HEK293 (cell line): ENCODE measurements at regions not wholly inside any gene's neighbourhood (a gene's known extent, or its start where the extent isn't known, plus 50 kb on each side); places are given as distances from the start of the nearest gene placed in this dataset.
"Not testable (repeated sequence)": the region's sequence is repeated elsewhere in the genome, so short reads cannot be mapped to it uniquely, and the experiment has no call there.

Experiments
- CTCF ChIA-PET: fragments of 350-600 bp; formaldehyde crosslinking; extraction: SDS; loops from one replicate; lab custom pipeline; 2021; ENCODE audit warnings: antibody characterized with exemption; lab: Yijun Ruan, JAX
- POLR2A ChIA-PET: fragments of 300-600 bp; formaldehyde crosslinking; extraction: SDS; loops from one replicate; lab custom pipeline; 2020; ENCODE audit warnings: antibody characterized with exemption, inconsistent platforms; lab: Yijun Ruan, JAX
- H3K27ac ChIP-seq: fragments of 200-500 bp; sonication (Bioruptor generic); 2 replicates; pipeline ENCODE4 v1.5.1; 2014; ENCODE audit warnings: low read depth, low read length, control low read depth, inconsistent platforms; ENCODE audit errors: extremely low read depth
- H3K36me3 ChIP-seq, 2 experiments: fragments of 200-500 bp in 1 of 2; sonication (Bioruptor generic) in 1 of 2; 1 replicate in 1 of 2; 2 replicates in 1 of 2; pipeline ENCODE4 v1.5.1; 2014 to 2017; ENCODE audit warnings: inconsistent platforms in 2 of 2, low read length in 2 of 2; ENCODE audit not compliant: control insufficient read depth in 2 of 2, insufficient read depth in 1 of 2
- H3K4me1 ChIP-seq: fragments of 200-500 bp; sonication (Bioruptor generic); 2 replicates; pipeline ENCODE4 v1.5.1; 2014; ENCODE audit warnings: mild to moderate bottlenecking, low read length, inconsistent platforms; ENCODE audit not compliant: control insufficient read depth, insufficient read depth
- H3K4me3 ChIP-seq: 2 replicates; pipeline ENCODE4 v1.5.1; 2011; ENCODE audit warnings: low read depth, mild to moderate bottlenecking, control low read depth, low read length, moderate library complexity
- H3K9me3 ChIP-seq: fragments of 200-500 bp; sonication (Bioruptor generic); 2 replicates; pipeline ENCODE4 v1.5.1; 2014; ENCODE audit warnings: low read depth, low read length, inconsistent platforms; ENCODE audit not compliant: control insufficient read depth, insufficient read depth
- REST ChIP-seq: fragments of 450-650 bp; formaldehyde crosslinking; IDR thresholded peaks from 2 replicates; pipeline ENCODE4 v1.5.1; 2016; ENCODE audit warnings: missing biosample characterization, missing genetic modification characterization
- SCRT1 ChIP-seq: fragments of 450-650 bp; formaldehyde crosslinking; IDR thresholded peaks from 2 replicates; pipeline ENCODE4 v1.5.1; 2016; ENCODE audit warnings: missing biosample characterization, missing genetic modification characterization, borderline replicate concordance
- ZBTB1 ChIP-seq: fragments of 450-650 bp; formaldehyde crosslinking; IDR thresholded peaks from 2 replicates; pipeline ENCODE4 v1.5.1; 2016; ENCODE audit warnings: missing biosample characterization, missing genetic modification characterization
- ZBTB21 ChIP-seq: fragments of 450-650 bp; formaldehyde crosslinking; IDR thresholded peaks from 2 replicates; pipeline ENCODE4 v1.5.1; 2017; ENCODE audit warnings: missing biosample characterization, missing genetic modification characterization
- ZBTB8A ChIP-seq: fragments of 450-650 bp; formaldehyde crosslinking; IDR thresholded peaks from 2 replicates; pipeline ENCODE4 v1.5.1; 2016; ENCODE audit warnings: missing biosample characterization, missing genetic modification characterization
- ZFP37 ChIP-seq: fragments of 450-650 bp; formaldehyde crosslinking; IDR thresholded peaks from 2 replicates; pipeline ENCODE4 v1.5.1; 2016; ENCODE audit warnings: missing biosample characterization, missing genetic modification characterization
- ZNF16 ChIP-seq: fragments of 450-650 bp; formaldehyde crosslinking; IDR thresholded peaks from 2 replicates; pipeline ENCODE4 v1.5.1; 2016; ENCODE audit warnings: low read depth, missing biosample characterization, missing genetic modification characterization
- ZNF248 ChIP-seq: fragments of 450-650 bp; formaldehyde crosslinking; IDR thresholded peaks from 2 replicates; pipeline ENCODE4 v1.5.1; 2017; ENCODE audit warnings: missing biosample characterization, missing genetic modification characterization
- ZNF292 ChIP-seq: fragments of 450-650 bp; formaldehyde crosslinking; IDR thresholded peaks from 2 replicates; pipeline ENCODE4 v1.5.1; 2016; ENCODE audit warnings: low read depth, missing biosample characterization, missing genetic modification characterization, borderline replicate concordance
- ZNF501 ChIP-seq: fragments of 450-650 bp; formaldehyde crosslinking; IDR thresholded peaks from 2 replicates; pipeline ENCODE4 v1.5.1; 2016; ENCODE audit warnings: missing biosample characterization, missing genetic modification characterization
- ZNF549 ChIP-seq: fragments of 450-650 bp; IDR thresholded peaks from 2 replicates; pipeline ENCODE4 v1.5.1; 2018; ENCODE audit warnings: missing biosample characterization, missing genetic modification characterization, mild to moderate bottlenecking, inconsistent platforms, moderate library complexity
- ZNF555 ChIP-seq: fragments of 450-650 bp; formaldehyde crosslinking; conservative IDR thresholded peaks from 2 replicates; pipeline ENCODE4 v1.5.1; 2017; ENCODE audit warnings: missing biosample characterization, mild to moderate bottlenecking, missing genetic modification characterization, inconsistent platforms
- ZNF600 ChIP-seq: fragments of 450-650 bp; formaldehyde crosslinking; IDR thresholded peaks from 2 replicates; pipeline ENCODE4 v1.5.1; 2016; ENCODE audit warnings: missing biosample characterization, missing genetic modification characterization
- ZNF621 ChIP-seq: fragments of 450-650 bp; formaldehyde crosslinking; IDR thresholded peaks from 2 replicates; pipeline ENCODE4 v1.5.1; 2017; ENCODE audit warnings: missing biosample characterization, missing genetic modification characterization
- ZNF660 ChIP-seq: fragments of 450-650 bp; IDR thresholded peaks from 2 replicates; pipeline ENCODE4 v1.5.1; 2018; ENCODE audit warnings: missing biosample characterization, mild to moderate bottlenecking, missing genetic modification characterization
- ZNF768 ChIP-seq: fragments of 450-650 bp; formaldehyde crosslinking; IDR thresholded peaks from 2 replicates; pipeline ENCODE4 v1.5.1; 2018; ENCODE audit warnings: missing biosample characterization, mild to moderate bottlenecking, missing genetic modification characterization
- ZNF785 ChIP-seq: fragments of 450-650 bp; formaldehyde crosslinking; IDR thresholded peaks from 2 replicates; pipeline ENCODE4 v1.5.1; 2016; ENCODE audit warnings: missing biosample characterization, missing genetic modification characterization
- TF ChIP-seq, protein P1 (sequence below): fragments of 450-650 bp; formaldehyde crosslinking; IDR thresholded peaks from 2 replicates; pipeline ENCODE4 v1.5.1; 2017; ENCODE audit warnings: missing biosample characterization, missing genetic modification characterization

DNA sequence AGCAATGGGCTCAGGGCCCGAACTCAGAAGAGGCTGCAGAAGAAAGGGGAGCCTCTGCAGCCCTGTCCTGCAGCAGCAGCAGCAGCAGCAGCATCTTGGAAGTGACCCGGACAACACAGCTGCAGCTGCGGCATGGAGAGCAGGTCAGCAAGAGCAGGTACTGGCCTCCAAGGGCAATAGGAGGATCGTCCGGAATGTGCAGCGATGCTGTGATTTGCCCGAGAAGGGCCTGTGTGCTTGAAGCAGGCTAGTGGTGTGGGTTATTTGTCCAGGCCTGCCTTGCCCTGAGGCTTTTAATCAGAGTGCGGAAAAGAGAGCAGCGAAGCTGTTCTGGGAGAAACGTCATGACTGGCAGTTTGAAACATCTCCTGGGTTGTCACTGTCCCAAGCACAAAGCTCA, 126.0 kb downstream of the F11 start (continued):
- TF ChIP-seq, protein P1, sequence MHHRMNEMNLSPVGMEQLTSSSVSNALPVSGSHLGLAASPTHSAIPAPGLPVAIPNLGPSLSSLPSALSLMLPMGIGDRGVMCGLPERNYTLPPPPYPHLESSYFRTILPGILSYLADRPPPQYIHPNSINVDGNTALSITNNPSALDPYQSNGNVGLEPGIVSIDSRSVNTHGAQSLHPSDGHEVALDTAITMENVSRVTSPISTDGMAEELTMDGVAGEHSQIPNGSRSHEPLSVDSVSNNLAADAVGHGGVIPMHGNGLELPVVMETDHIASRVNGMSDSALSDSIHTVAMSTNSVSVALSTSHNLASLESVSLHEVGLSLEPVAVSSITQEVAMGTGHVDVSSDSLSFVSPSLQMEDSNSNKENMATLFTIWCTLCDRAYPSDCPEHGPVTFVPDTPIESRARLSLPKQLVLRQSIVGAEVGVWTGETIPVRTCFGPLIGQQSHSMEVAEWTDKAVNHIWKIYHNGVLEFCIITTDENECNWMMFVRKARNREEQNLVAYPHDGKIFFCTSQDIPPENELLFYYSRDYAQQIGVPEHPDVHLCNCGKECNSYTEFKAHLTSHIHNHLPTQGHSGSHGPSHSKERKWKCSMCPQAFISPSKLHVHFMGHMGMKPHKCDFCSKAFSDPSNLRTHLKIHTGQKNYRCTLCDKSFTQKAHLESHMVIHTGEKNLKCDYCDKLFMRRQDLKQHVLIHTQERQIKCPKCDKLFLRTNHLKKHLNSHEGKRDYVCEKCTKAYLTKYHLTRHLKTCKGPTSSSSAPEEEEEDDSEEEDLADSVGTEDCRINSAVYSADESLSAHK (tag by site-specific recombination): no peak
- no peak for TF ChIP-seq ZNF16 (tag by site-specific recombination)
- TF ChIP-seq ZBTB21: no peak
- no peak for TF ChIP-seq ZFP37 (tag by site-specific recombination)
- TF ChIP-seq REST: no peak
- TF ChIP-seq ZBTB8A (tag by site-specific recombination): no peak
- TF ChIP-seq SCRT1: no peak

- H3K4me1 ChIP-seq, H3K9me3 ChIP-seq, CTCF ChIA-PET, H3K4me3 ChIP-seq, POLR2A ChIA-PET, H3K27ac ChIP-seq, H3K36me3 ChIP-seq: not testable (repeated sequence)
These were observed 118.3 kb downstream of the F11 start for GRCh38 chr4:186384328-186384727.

DNA sequence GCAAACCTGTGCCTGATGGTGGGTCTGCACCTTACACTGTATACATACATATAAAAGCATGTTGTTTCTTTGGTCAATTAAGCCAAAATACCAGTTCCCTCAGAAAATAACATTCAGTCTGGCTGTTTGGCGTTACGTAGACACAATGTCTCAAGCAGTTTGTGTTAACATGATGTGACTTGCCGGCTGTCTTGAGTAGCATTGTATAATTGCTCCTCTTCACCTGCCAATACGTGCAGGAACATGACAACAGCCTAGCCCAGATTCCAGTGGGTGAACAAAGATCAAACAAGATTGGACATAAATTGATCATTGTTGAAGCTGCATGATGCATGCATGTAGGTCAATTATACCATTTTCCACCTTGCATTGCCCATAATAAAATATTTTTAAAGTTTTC, 102.3 kb downstream of the F11 start:
- H3K4me1 ChIP-seq: no peaks in the 10 kb centered on the region
- no peaks in the 10 kb centered on the region for H3K9me3 ChIP-seq
- ChIA-PET POLR2A (no interaction called here), CTCF (no interaction called here)
- no peaks in the 10 kb centered on the region for H3K36me3 ChIP-seq
- no peak overlapping the region for H3K27ac ChIP-seq
- H3K4me3 ChIP-seq: no peak overlapping the region
- no peak for TF ChIP-seq ZNF660 (tag by site-specific recombination)
- no peak for TF ChIP-seq ZBTB1
- no peak for TF ChIP-seq ZNF555 (tag by site-specific recombination)
- no peak for TF ChIP-seq ZNF768 (tag by site-specific recombination)

GRCh38 chr4:186366326-186366725, 100.3 kb downstream of the F11 start:
- no peak overlapping the region for H3K27ac ChIP-seq
- ChIA-PET CTCF (no interaction called here), POLR2A (no interaction called here)
- H3K4me3 ChIP-seq: no peak overlapping the region
- H3K36me3 ChIP-seq: no peaks in the 10 kb centered on the region
- TF ChIP-seq ZNF248 (tag by site-specific recombination) (no peak), ZNF621 (no peak), ZNF501 (no peak), ZNF600 (tag by site-specific recombination) (no peak), ZNF549 (tag by site-specific recombination) (no peak), ZNF785 (no peak), ZNF292 (tag by site-specific recombination) (no peak)
- H3K9me3 ChIP-seq: no peaks in the 10 kb centered on the region
- H3K4me1 ChIP-seq: no peaks in the 10 kb centered on the region
